ENCODE measurements at regions not wholly inside any gene's neighbourhood (a gene's known extent, or its start where the extent isn't known, plus 50 kb on each side); places are given as distances from the start of the nearest gene placed in this dataset.
"Not testable (repeated sequence)": the region's sequence is repeated elsewhere in the genome, so short reads cannot be mapped to it uniquely, and the experiment has no call there.

DNA sequence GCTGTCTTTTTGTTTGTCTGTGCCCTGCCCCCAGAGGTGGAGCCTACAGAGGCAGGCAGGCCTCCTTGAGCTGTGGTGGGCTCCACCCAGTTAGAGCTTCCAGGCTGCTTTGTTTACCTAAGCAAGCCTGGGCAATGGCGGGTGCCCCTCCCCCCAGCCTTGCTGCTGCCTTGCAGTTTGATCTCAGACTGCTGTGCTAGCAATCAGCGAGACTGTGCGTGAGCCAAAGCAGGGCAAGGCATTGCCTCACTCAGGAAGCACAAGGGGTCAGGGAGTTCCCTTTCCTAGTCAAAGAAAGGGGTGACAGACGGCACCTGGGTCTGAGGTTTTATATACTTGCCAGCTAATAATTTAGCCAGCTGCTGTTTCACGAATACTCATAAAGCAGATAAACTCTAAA is 852.0 kb upstream of the SLITRK6 start:
- TF ChIP-seq, protein P1, sequence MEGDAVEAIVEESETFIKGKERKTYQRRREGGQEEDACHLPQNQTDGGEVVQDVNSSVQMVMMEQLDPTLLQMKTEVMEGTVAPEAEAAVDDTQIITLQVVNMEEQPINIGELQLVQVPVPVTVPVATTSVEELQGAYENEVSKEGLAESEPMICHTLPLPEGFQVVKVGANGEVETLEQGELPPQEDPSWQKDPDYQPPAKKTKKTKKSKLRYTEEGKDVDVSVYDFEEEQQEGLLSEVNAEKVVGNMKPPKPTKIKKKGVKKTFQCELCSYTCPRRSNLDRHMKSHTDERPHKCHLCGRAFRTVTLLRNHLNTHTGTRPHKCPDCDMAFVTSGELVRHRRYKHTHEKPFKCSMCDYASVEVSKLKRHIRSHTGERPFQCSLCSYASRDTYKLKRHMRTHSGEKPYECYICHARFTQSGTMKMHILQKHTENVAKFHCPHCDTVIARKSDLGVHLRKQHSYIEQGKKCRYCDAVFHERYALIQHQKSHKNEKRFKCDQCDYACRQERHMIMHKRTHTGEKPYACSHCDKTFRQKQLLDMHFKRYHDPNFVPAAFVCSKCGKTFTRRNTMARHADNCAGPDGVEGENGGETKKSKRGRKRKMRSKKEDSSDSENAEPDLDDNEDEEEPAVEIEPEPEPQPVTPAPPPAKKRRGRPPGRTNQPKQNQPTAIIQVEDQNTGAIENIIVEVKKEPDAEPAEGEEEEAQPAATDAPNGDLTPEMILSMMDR (IDR thresholded peaks at IDR 0.05) = not testable (repeated sequence)
- not testable (repeated sequence) for TF ChIP-seq ESRRA (CRISPR knock-in tag; IDR thresholded peaks at IDR 0.05; ENCODE audit: borderline replicate concordance); TEAD4 (CRISPR knock-in tag; IDR thresholded peaks at IDR 0.05); ZNF416 (CRISPR knock-in tag; IDR thresholded peaks at IDR 0.05)
- TF ChIP-seq, protein P2, sequence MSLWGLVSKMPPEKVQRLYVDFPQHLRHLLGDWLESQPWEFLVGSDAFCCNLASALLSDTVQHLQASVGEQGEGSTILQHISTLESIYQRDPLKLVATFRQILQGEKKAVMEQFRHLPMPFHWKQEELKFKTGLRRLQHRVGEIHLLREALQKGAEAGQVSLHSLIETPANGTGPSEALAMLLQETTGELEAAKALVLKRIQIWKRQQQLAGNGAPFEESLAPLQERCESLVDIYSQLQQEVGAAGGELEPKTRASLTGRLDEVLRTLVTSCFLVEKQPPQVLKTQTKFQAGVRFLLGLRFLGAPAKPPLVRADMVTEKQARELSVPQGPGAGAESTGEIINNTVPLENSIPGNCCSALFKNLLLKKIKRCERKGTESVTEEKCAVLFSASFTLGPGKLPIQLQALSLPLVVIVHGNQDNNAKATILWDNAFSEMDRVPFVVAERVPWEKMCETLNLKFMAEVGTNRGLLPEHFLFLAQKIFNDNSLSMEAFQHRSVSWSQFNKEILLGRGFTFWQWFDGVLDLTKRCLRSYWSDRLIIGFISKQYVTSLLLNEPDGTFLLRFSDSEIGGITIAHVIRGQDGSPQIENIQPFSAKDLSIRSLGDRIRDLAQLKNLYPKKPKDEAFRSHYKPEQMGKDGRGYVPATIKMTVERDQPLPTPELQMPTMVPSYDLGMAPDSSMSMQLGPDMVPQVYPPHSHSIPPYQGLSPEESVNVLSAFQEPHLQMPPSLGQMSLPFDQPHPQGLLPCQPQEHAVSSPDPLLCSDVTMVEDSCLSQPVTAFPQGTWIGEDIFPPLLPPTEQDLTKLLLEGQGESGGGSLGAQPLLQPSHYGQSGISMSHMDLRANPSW (CRISPR knock-in tag; conservative IDR thresholded peaks at IDR 0.05; ENCODE audit: low read depth) = not testable (repeated sequence)
- TF ChIP-seq, protein P3, sequence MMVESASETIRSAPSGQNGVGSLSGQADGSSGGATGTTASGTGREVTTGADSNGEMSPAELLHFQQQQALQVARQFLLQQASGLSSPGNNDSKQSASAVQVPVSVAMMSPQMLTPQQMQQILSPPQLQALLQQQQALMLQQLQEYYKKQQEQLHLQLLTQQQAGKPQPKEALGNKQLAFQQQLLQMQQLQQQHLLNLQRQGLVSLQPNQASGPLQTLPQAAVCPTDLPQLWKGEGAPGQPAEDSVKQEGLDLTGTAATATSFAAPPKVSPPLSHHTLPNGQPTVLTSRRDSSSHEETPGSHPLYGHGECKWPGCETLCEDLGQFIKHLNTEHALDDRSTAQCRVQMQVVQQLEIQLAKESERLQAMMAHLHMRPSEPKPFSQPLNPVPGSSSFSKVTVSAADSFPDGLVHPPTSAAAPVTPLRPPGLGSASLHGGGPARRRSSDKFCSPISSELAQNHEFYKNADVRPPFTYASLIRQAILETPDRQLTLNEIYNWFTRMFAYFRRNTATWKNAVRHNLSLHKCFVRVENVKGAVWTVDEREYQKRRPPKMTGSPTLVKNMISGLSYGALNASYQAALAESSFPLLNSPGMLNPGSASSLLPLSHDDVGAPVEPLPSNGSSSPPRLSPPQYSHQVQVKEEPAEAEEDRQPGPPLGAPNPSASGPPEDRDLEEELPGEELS (CRISPR knock-in tag; IDR thresholded peaks at IDR 0.05) = not testable (repeated sequence)
- TF ChIP-seq, protein P4, sequence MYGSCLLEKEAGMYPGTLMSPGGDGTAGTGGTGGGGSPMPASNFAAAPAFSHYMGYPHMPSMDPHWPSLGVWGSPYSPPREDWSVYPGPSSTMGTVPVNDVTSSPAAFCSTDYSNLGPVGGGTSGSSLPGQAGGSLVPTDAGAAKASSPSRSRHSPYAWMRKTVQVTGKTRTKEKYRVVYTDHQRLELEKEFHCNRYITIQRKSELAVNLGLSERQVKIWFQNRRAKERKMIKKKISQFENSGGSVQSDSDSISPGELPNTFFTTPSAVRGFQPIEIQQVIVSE (CRISPR knock-in tag; IDR thresholded peaks at IDR 0.05; ENCODE audit: borderline replicate concordance) = not testable (repeated sequence)
- TF ChIP-seq, protein P5, sequence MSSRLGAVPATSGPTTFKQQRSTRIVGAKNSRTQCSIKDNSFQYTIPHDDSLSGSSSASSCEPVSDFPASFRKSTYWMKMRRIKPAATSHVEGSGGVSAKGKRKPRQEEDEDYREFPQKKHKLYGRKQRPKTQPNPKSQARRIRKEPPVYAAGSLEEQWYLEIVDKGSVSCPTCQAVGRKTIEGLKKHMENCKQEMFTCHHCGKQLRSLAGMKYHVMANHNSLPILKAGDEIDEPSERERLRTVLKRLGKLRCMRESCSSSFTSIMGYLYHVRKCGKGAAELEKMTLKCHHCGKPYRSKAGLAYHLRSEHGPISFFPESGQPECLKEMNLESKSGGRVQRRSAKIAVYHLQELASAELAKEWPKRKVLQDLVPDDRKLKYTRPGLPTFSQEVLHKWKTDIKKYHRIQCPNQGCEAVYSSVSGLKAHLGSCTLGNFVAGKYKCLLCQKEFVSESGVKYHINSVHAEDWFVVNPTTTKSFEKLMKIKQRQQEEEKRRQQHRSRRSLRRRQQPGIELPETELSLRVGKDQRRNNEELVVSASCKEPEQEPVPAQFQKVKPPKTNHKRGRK (CRISPR knock-in tag; IDR thresholded peaks at IDR 0.05; ENCODE audit: borderline replicate concordance) = not testable (repeated sequence)

Measured in WTC11 (cell line).